ENCODE measurements at regions not wholly inside any gene's neighbourhood (a gene's known extent, or its start where the extent isn't known, plus 50 kb on each side); places are given as distances from the start of the nearest gene placed in this dataset.

GRCh38 chr5:34542818-34543217, 113.3 kb upstream of the RAI14 start:
- Histone ChIP-seq H3K27ac (ENCODE audit: low read depth in 2 of 2, low read length in 1 of 2) (no peak overlapping the region), H3K4me3 (ENCODE audit: low read depth in 1 of 2, low read length in 2 of 2) (no peak overlapping the region), H3K27me3 (ENCODE audit: control insufficient read depth in 1 of 2, insufficient read depth in 2 of 2, low read length in 2 of 2) (no peaks in the 10 kb centered on the region), H3K4me1 (ENCODE audit: control insufficient read depth in 2 of 2, insufficient read depth in 2 of 2, low read length in 1 of 2) (no peaks in the 10 kb centered on the region), H3K36me3 (ENCODE audit: control insufficient read depth in 2 of 2, insufficient read depth in 2 of 2, low read length in 1 of 2) (no peaks in the 10 kb centered on the region), H3K9me3 (ENCODE audit: control insufficient read depth in 2 of 2, insufficient read depth in 1 of 2, low read depth in 1 of 2, low read length in 1 of 2) (peaks cover 0 to 3% of the 10 kb centered on the region in 2 donors)
- 43 to 60% methylated on average over 1 of the region's 1 CpG for WGBS, 2 donors

DNA sequence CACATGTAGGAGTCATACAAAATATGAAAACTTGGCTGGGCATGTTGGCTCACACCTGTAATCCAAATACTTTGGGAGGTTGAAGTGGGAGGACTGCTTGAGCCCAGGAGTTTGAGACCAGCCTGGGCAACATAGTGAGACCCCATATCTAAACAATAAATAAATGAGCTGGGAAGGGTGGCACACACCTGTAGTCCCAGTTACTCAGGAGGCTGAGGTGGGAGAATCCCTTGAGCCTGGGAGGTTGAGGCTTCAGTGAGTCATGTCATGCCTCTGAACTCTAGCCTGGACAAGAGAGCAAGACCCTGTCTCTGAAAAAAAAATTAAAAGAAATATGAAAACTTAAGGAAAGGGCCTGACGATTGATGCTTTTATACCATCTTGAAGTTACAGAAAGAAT, 112.4 kb upstream of the RAI14 start:
- no peaks in the 10 kb centered on the region for H3K4me1 ChIP-seq (ENCODE audit: control insufficient read depth in 2 of 2, insufficient read depth in 2 of 2, low read length in 1 of 2)
- no peak overlapping the region for H3K4me3 ChIP-seq (ENCODE audit: low read depth in 1 of 2, low read length in 2 of 2)
- no peaks in the 10 kb centered on the region for H3K36me3 ChIP-seq (ENCODE audit: control insufficient read depth in 2 of 2, insufficient read depth in 2 of 2, low read length in 1 of 2)
- H3K27me3 ChIP-seq (ENCODE audit: control insufficient read depth in 1 of 2, insufficient read depth in 2 of 2, low read length in 2 of 2): no peaks in the 10 kb centered on the region
- H3K9me3 ChIP-seq (ENCODE audit: control insufficient read depth in 2 of 2, insufficient read depth in 1 of 2, low read depth in 1 of 2, low read length in 1 of 2): peaks cover 0 to 3% of the 10 kb centered on the region in 2 donors
- H3K27ac ChIP-seq (ENCODE audit: low read depth in 2 of 2, low read length in 1 of 2): no peak overlapping the region
- WGBS, 2 donors: 11 to 52% methylated on average over 1 of the region's 1 CpG

DNA sequence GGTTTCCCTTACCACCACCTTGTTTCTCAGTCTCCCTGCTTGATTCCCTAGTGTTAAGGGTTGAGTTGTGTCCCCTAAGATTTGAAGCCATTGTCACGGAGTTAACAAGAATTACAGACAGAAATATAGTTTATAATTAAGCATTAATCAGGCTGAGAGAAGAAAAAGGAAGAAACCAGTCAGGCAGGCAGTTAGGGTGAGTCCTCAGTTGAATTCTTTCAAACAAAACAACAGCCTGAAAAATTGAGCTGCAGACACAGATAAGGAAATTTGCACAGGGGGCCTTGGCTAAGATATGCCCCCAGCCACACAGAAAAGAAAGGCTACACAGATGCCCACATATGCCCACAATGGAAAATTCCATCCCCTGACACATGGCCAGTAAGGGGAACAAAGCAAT, 111.7 kb upstream of the RAI14 start:
- peaks cover 0 to 3% of the 10 kb centered on the region in 2 donors for H3K9me3 ChIP-seq (ENCODE audit: control insufficient read depth in 2 of 2, insufficient read depth in 1 of 2, low read depth in 1 of 2, low read length in 1 of 2)
- no peaks in the 10 kb centered on the region for H3K27me3 ChIP-seq (ENCODE audit: control insufficient read depth in 1 of 2, insufficient read depth in 2 of 2, low read length in 2 of 2)
- no peak overlapping the region for H3K27ac ChIP-seq (ENCODE audit: low read depth in 2 of 2, low read length in 1 of 2)
- H3K4me1 ChIP-seq (ENCODE audit: control insufficient read depth in 2 of 2, insufficient read depth in 2 of 2, low read length in 1 of 2): no peaks in the 10 kb centered on the region
- H3K36me3 ChIP-seq (ENCODE audit: control insufficient read depth in 2 of 2, insufficient read depth in 2 of 2, low read length in 1 of 2): no peaks in the 10 kb centered on the region
- no peak overlapping the region for H3K4me3 ChIP-seq (ENCODE audit: low read depth in 1 of 2, low read length in 2 of 2)
- 64 to 76% methylated on average over 1 of the region's 1 CpG for WGBS, 2 donors

DNA sequence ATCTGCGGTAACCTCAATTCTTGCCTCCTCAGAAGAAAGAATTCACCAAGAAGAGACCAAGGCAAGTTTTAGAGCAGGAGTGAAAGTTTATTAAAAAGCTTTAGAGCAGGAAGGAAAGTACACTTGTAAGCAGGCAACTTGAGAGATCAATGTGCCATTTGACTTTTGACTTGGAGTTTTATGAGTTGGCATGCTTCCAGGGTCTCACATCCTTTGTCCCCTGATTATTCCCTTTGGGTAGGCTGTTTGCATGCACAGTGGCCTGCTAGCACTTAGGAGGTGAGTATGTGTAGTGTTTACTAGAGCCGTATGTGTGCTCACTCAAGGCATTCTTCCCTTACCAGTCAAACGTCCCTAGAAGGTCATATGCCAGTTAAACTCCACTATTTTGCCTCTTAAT, 111.0 kb upstream of the RAI14 start:
- H3K4me3 ChIP-seq (ENCODE audit: low read depth in 1 of 2, low read length in 2 of 2): no peak overlapping the region
- 65 to 79% methylated on average over 3 of the region's 3 CpGs for WGBS, 2 donors

DNA sequence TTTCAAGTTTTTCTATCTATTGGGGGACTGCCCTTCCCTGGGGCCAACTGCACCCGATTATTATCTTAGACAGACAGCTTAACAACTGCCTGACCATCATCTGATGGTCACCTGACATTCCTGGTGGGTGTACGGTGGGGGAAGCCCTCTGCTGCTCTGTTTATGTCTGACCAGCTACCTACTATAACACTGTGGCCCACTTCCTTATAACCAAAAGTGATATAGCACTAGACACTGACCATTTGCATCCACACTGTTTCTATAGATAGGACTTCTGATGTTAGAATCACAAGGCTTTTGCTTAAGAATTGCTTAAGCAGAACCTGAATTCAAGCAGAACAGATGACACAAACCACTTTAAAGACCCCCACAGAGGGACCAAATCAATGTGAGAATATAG, 110.5 kb upstream of the RAI14 start:
- peaks cover 0 to 3% of the 10 kb centered on the region in 2 donors for H3K9me3 ChIP-seq (ENCODE audit: control insufficient read depth in 2 of 2, insufficient read depth in 1 of 2, low read depth in 1 of 2, low read length in 1 of 2)
- no peak overlapping the region for H3K4me3 ChIP-seq (ENCODE audit: low read depth in 1 of 2, low read length in 2 of 2)
- WGBS, 2 donors: 77 to 83% methylated on average over 2 of the region's 2 CpGs
- no peaks in the 10 kb centered on the region for H3K27me3 ChIP-seq (ENCODE audit: control insufficient read depth in 1 of 2, insufficient read depth in 2 of 2, low read length in 2 of 2)
- H3K4me1 ChIP-seq (ENCODE audit: control insufficient read depth in 2 of 2, insufficient read depth in 2 of 2, low read length in 1 of 2): no peaks in the 10 kb centered on the region
- H3K27ac ChIP-seq (ENCODE audit: low read depth in 2 of 2, low read length in 1 of 2): no peak overlapping the region
- no peaks in the 10 kb centered on the region for H3K36me3 ChIP-seq (ENCODE audit: control insufficient read depth in 2 of 2, insufficient read depth in 2 of 2, low read length in 1 of 2)

More for the DNA sequence above, 111.0 kb upstream of the RAI14 start:
- H3K4me1 ChIP-seq (ENCODE audit: control insufficient read depth in 2 of 2, insufficient read depth in 2 of 2, low read length in 1 of 2): no peaks in the 10 kb centered on the region
- no peak overlapping the region for H3K27ac ChIP-seq (ENCODE audit: low read depth in 2 of 2, low read length in 1 of 2)
- peaks cover 0 to 3% of the 10 kb centered on the region in 2 donors for H3K9me3 ChIP-seq (ENCODE audit: control insufficient read depth in 2 of 2, insufficient read depth in 1 of 2, low read depth in 1 of 2, low read length in 1 of 2)
- H3K27me3 ChIP-seq (ENCODE audit: control insufficient read depth in 1 of 2, insufficient read depth in 2 of 2, low read length in 2 of 2): no peaks in the 10 kb centered on the region
- no peaks in the 10 kb centered on the region for H3K36me3 ChIP-seq (ENCODE audit: control insufficient read depth in 2 of 2, insufficient read depth in 2 of 2, low read length in 1 of 2)

DNA sequence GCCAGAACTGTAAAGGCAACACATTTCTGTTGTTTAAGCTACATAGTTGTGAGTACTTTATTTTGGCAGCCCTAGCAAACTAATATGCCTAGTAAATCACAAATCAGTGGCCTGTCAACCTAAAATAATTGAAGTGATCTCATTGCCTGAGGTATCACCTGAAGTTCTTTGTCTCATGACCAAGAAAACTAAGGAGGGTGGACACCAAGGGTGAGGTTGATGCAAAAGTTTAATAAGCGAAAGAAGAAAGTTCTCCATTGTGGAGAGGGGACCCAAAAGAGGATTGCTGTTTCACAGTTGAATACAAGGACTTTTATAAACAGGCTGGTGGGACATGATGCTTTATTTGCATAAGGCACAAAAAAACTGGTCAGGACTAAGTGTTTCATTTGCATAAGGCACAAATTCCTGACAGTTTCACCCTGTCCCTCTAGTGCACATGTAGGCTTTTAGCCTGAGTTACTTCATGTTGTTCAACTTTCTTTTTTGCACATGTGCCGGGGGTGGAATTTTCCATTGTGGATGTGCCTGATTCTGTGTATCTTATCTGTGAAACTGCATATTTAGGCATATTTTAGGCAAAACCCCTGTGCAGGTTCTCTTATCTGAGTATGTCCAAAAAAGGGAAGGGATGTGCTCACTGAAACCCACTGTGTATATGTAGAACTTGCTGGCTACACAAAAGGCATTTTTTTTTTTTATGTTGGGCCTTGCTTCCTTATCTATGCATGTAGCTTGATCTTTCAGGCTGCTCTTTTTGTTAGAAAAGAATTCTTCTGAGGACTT, 108.6 kb upstream of the RAI14 start:
- WGBS, 2 donors: 90 to 97% methylated on average over 2 of the region's 2 CpGs
- Histone ChIP-seq H3K27ac (ENCODE audit: low read depth in 2 of 2, low read length in 1 of 2) (no peak overlapping the region), H3K4me1 (ENCODE audit: control insufficient read depth in 2 of 2, insufficient read depth in 2 of 2, low read length in 1 of 2) (no peaks in the 10 kb centered on the region)

GRCh38 chr5:34548086-34548403, 108.1 kb upstream of the RAI14 start:
- no peaks in the 10 kb centered on the region for H3K4me1 ChIP-seq (ENCODE audit: control insufficient read depth in 2 of 2, insufficient read depth in 2 of 2, low read length in 1 of 2)
- peaks cover 0 to 3% of the 10 kb centered on the region in 2 donors for H3K9me3 ChIP-seq (ENCODE audit: control insufficient read depth in 2 of 2, insufficient read depth in 1 of 2, low read depth in 1 of 2, low read length in 1 of 2)
- H3K4me3 ChIP-seq (ENCODE audit: low read depth in 1 of 2, low read length in 2 of 2): no peak overlapping the region
- 91 to 92% methylated on average over 1 of the region's 1 CpG for WGBS, 2 donors
- H3K27me3 ChIP-seq (ENCODE audit: control insufficient read depth in 1 of 2, insufficient read depth in 2 of 2, low read length in 2 of 2): no peaks in the 10 kb centered on the region
- H3K27ac ChIP-seq (ENCODE audit: low read depth in 2 of 2, low read length in 1 of 2): no peak overlapping the region
- H3K36me3 ChIP-seq (ENCODE audit: control insufficient read depth in 2 of 2, insufficient read depth in 2 of 2, low read length in 1 of 2): no peaks in the 10 kb centered on the region

More for the DNA sequence above, 108.6 kb upstream of the RAI14 start:
- H3K36me3 ChIP-seq (ENCODE audit: control insufficient read depth in 2 of 2, insufficient read depth in 2 of 2, low read length in 1 of 2): no peaks in the 10 kb centered on the region
- H3K9me3 ChIP-seq (ENCODE audit: control insufficient read depth in 2 of 2, insufficient read depth in 1 of 2, low read depth in 1 of 2, low read length in 1 of 2): peaks cover 0 to 3% of the 10 kb centered on the region in 2 donors
- H3K4me3 ChIP-seq (ENCODE audit: low read depth in 1 of 2, low read length in 2 of 2): no peak overlapping the region
- H3K27me3 ChIP-seq (ENCODE audit: control insufficient read depth in 1 of 2, insufficient read depth in 2 of 2, low read length in 2 of 2): no peaks in the 10 kb centered on the region

- no peak overlapping the region for H3K27ac ChIP-seq (ENCODE audit: low read depth in 2 of 2, low read length in 1 of 2)
- H3K4me1 ChIP-seq (ENCODE audit: control insufficient read depth in 2 of 2, insufficient read depth in 2 of 2, low read length in 1 of 2): no peaks in the 10 kb centered on the region
- no peaks in the 10 kb centered on the region for H3K27me3 ChIP-seq (ENCODE audit: control insufficient read depth in 1 of 2, insufficient read depth in 2 of 2, low read length in 2 of 2)
- no peaks in the 10 kb centered on the region for H3K9me3 ChIP-seq (ENCODE audit: control insufficient read depth in 2 of 2, insufficient read depth in 1 of 2, low read depth in 1 of 2, low read length in 1 of 2)
- WGBS, 2 donors: 88 to 89% methylated on average over 2 of the region's 2 CpGs
- no peaks in the 10 kb centered on the region for H3K36me3 ChIP-seq (ENCODE audit: control insufficient read depth in 2 of 2, insufficient read depth in 2 of 2, low read length in 1 of 2)
- H3K4me3 ChIP-seq (ENCODE audit: low read depth in 1 of 2, low read length in 2 of 2): no peak overlapping the region
Measured at GRCh38 chr5:34550247-34550646, 105.9 kb upstream of the RAI14 start.

DNA sequence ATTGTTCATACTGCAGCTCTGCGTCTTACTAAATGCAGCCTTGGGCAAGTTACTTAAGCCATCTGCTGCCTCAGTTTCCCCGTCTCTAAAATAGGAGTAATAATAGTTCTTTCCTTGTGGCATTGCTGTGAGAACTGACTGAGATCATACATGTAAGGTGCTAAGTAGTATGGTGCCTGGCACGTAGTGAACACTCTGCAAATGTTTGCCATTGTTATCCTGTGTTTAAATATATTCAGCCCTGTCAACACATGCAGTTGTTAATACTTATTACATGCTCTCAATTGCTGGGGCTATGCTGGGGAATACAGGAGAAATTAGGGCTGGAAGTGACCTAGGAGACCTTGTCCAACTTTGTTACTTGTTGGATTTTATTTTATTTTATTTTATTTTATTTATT, 105.2 kb upstream of the RAI14 start:
- no peaks in the 10 kb centered on the region for H3K36me3 ChIP-seq (ENCODE audit: control insufficient read depth in 2 of 2, insufficient read depth in 2 of 2, low read length in 1 of 2)
- no peak overlapping the region for H3K4me3 ChIP-seq (ENCODE audit: low read depth in 1 of 2, low read length in 2 of 2)
- H3K27me3 ChIP-seq (ENCODE audit: control insufficient read depth in 1 of 2, insufficient read depth in 2 of 2, low read length in 2 of 2): no peaks in the 10 kb centered on the region
- no peaks in the 10 kb centered on the region for H3K9me3 ChIP-seq (ENCODE audit: control insufficient read depth in 2 of 2, insufficient read depth in 1 of 2, low read depth in 1 of 2, low read length in 1 of 2)
- WGBS, 2 donors: 21 to 52% methylated on average over 3 of the region's 3 CpGs
- no peaks in the 10 kb centered on the region for H3K4me1 ChIP-seq (ENCODE audit: control insufficient read depth in 2 of 2, insufficient read depth in 2 of 2, low read length in 1 of 2)
- H3K27ac ChIP-seq (ENCODE audit: low read depth in 2 of 2, low read length in 1 of 2): no peak overlapping the region

GRCh38 chr5:34551911-34552433, 104.2 kb upstream of the RAI14 start:
- H3K4me1 ChIP-seq (ENCODE audit: control insufficient read depth in 2 of 2, insufficient read depth in 2 of 2, low read length in 1 of 2): no peaks in the 10 kb centered on the region
- no peak overlapping the region for H3K27ac ChIP-seq (ENCODE audit: low read depth in 2 of 2, low read length in 1 of 2)
- no peak overlapping the region for H3K4me3 ChIP-seq (ENCODE audit: low read depth in 1 of 2, low read length in 2 of 2)
- H3K9me3 ChIP-seq (ENCODE audit: control insufficient read depth in 2 of 2, insufficient read depth in 1 of 2, low read depth in 1 of 2, low read length in 1 of 2): no peaks in the 10 kb centered on the region
- 36 to 54% methylated on average over 4 of the region's 4 CpGs for WGBS, 2 donors
- no peaks in the 10 kb centered on the region for H3K27me3 ChIP-seq (ENCODE audit: control insufficient read depth in 1 of 2, insufficient read depth in 2 of 2, low read length in 2 of 2)
- no peaks in the 10 kb centered on the region for H3K36me3 ChIP-seq (ENCODE audit: control insufficient read depth in 2 of 2, insufficient read depth in 2 of 2, low read length in 1 of 2)

All from esophagus (tissue), 2 donors.